ENCODE measurements at regions not wholly inside any gene's neighbourhood (a gene's known extent, or its start where the extent isn't known, plus 50 kb on each side); places are given as distances from the start of the nearest gene placed in this dataset.

GRCh38 chr9:87035879-87036278 lies 88.6 kb upstream of the GAS1 start:
- TF ChIP-seq POLR2A (IDR thresholded peaks at IDR 0.05; ENCODE audit: low read depth, low read length): no peak
- TF ChIP-seq POLR2AphosphoS5 (IDR thresholded peaks at IDR 0.05; ENCODE audit: low read depth, low read length): no peak
- no peak for TF ChIP-seq TAF1 (IDR thresholded peaks at IDR 0.05; ENCODE audit: borderline replicate concordance, low read depth, low read length)

Data from GM12892 (cell line).